OCI-LY3 (cell line): ENCODE measurements at regions not wholly inside any gene's neighbourhood (a gene's known extent, or its start where the extent isn't known, plus 50 kb on each side); places are given as distances from the start of the nearest gene placed in this dataset.

Experiments
- H2AFZ ChIP-seq: fragments of 200-600, 300-600 bp; shearing (Covaris generic); 2 replicates; pipeline ENCODE4 v1.6.0; 2014; ENCODE audit warnings: antibody characterized with exemption, low read depth, low read length
- H3K27ac ChIP-seq: fragments of 200-600, 300-600 bp; sonication (generic); 2 replicates; pipeline ENCODE4 v1.5.1; 2014; ENCODE audit warnings: mild to moderate bottlenecking, low read length, moderate library complexity, mixed read lengths
- H3K27me3 ChIP-seq: fragments of 200-600, 300-600 bp; sonication (generic); 2 replicates; pipeline ENCODE4 v1.6.1; 2014; ENCODE audit warnings: low read depth, low read length, mixed read lengths
- H3K36me3 ChIP-seq: fragments of 200-600, 300-600 bp; sonication (generic); replicated peaks from 2 replicates; pipeline ENCODE3; 2014; ENCODE audit warnings: low read depth, low read length, mixed read lengths
- H3K4me1 ChIP-seq: fragments of 300-600, 200-600 bp; sonication (generic); 2 replicates; pipeline ENCODE4 v1.6.1; 2014; ENCODE audit warnings: low read length, mixed read lengths
- H3K4me2 ChIP-seq: fragments of 200-600, 300-600 bp; sonication (generic); 2 replicates; pipeline ENCODE4 v1.6.1; 2014; ENCODE audit warnings: low read length, mixed read lengths
- H3K4me3 ChIP-seq: fragments of 300-600, 200-600 bp; sonication (generic); 2 replicates; pipeline ENCODE4 v1.5.1; 2014; ENCODE audit warnings: antibody characterized with exemption, mild to moderate bottlenecking, low read length, moderate library complexity
- H3K79me2 ChIP-seq: fragments of 300-600, 200-600 bp; shearing (Covaris generic); 2 replicates; pipeline ENCODE4 v1.6.1; 2014; ENCODE audit warnings: mild to moderate bottlenecking, low read length, mixed read lengths
- H3K9ac ChIP-seq: fragments of 300-600, 200-600 bp; shearing (Covaris generic); 2 replicates; pipeline ENCODE4 v1.6.0; 2014; ENCODE audit warnings: mild to moderate bottlenecking, low read length, moderate library complexity
- H3K9me3 ChIP-seq: fragments of 200-600, 300-600 bp; shearing (Covaris generic); 2 replicates; pipeline ENCODE4 v1.6.1; 2014; ENCODE audit warnings: low read length, mixed read lengths; ENCODE audit not compliant: insufficient read depth
- H4K20me1 ChIP-seq: fragments of 200-600, 300-600 bp; sonication (generic); 2 replicates; pipeline ENCODE4 v1.6.1; 2016; ENCODE audit warnings: low read length, mixed read lengths; ENCODE audit not compliant: insufficient read depth
- EZH2phosphoT487 ChIP-seq: fragments of 200-600 bp; shearing (Covaris generic); IDR thresholded peaks from 2 replicates; pipeline ENCODE4 v1.6.1; 2018; ENCODE audit warnings: antibody characterized with exemption, mixed run types, low read depth
- TF ChIP-seq, protein P1 (sequence below): fragments of 200-600, 300-600 bp; sonication (generic); IDR thresholded peaks from 2 replicates; pipeline ENCODE4 v1.5.1; 2014; ENCODE audit warnings: antibody characterized with exemption, low read length, low read depth

DNA sequence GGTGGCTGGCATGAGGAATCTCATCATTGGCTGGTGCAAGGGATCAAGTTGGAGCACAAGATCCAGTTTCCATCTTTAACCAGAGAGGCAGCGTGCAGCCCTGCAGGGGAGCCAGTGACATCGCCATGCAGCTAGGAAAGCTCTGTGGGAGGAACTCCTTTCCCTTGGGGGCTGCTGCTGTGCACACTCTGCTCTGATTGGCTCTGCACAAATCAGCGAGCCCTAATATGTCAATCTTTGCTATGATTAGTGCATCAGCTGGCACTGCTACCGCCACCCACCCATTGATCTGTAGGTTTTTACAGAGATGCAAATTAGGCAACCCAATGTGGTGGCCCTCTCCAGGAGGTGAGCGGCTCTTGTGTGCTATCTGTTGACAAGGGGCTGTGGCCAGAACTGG is 262.6 kb downstream of the PCNX1 start:
- H3K9ac ChIP-seq, result no peak overlapping the region
- H3K4me2 ChIP-seq, result no peak overlapping the region
- TF ChIP-seq, protein P1, sequence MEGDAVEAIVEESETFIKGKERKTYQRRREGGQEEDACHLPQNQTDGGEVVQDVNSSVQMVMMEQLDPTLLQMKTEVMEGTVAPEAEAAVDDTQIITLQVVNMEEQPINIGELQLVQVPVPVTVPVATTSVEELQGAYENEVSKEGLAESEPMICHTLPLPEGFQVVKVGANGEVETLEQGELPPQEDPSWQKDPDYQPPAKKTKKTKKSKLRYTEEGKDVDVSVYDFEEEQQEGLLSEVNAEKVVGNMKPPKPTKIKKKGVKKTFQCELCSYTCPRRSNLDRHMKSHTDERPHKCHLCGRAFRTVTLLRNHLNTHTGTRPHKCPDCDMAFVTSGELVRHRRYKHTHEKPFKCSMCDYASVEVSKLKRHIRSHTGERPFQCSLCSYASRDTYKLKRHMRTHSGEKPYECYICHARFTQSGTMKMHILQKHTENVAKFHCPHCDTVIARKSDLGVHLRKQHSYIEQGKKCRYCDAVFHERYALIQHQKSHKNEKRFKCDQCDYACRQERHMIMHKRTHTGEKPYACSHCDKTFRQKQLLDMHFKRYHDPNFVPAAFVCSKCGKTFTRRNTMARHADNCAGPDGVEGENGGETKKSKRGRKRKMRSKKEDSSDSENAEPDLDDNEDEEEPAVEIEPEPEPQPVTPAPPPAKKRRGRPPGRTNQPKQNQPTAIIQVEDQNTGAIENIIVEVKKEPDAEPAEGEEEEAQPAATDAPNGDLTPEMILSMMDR, result no peak
- TF ChIP-seq EZH2phosphoT487, result no peak
- H3K36me3 ChIP-seq, result no peaks in the 10 kb centered on the region
- no peak overlapping the region for H3K4me3 ChIP-seq
- H3K4me1 ChIP-seq, result no peaks in the 10 kb centered on the region
- no peaks in the 10 kb centered on the region for H3K79me2 ChIP-seq
- no peaks in the 10 kb centered on the region for H4K20me1 ChIP-seq
- no peak overlapping the region for H3K27ac ChIP-seq
- no peaks in the 10 kb centered on the region for H3K9me3 ChIP-seq
- H2AFZ ChIP-seq, result no peak overlapping the region
- H3K27me3 ChIP-seq, result no peaks in the 10 kb centered on the region

DNA sequence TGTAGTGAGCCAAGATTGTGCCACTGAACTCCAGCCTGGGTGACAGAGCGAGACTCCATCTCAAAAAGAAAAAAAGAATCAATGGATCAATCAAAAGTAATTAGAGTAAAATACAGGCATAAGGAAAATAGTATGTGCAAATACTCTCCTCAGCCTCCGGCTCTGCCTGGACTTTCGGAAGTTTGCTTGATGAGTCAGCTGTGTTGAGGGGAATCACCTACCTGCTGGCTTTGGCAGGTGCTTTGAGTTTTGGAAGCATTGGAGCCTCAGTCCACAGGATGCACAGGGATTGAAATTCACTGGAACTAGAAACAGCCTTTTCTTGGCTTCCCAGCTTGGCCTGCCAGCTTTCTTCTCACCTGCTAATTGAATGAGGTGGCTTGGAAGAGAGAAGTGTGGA is 268.2 kb downstream of the PCNX1 start:
- no peak for TF ChIP-seq EZH2phosphoT487
- TF ChIP-seq, protein P1, result no peak
- H3K36me3 ChIP-seq, result no peaks in the 10 kb centered on the region
- no peak overlapping the region for H3K9ac ChIP-seq
- H3K79me2 ChIP-seq, result no peaks in the 10 kb centered on the region
- H3K9me3 ChIP-seq, result no peaks in the 10 kb centered on the region
- no peaks in the 10 kb centered on the region for H3K27me3 ChIP-seq
- H3K4me1 ChIP-seq, result 0 out of 2 replicates have a peak, but pooled peaks cover 3% of the 10 kb centered on the region
- H3K27ac ChIP-seq, result no peak overlapping the region
- no peaks in the 10 kb centered on the region for H4K20me1 ChIP-seq
- H3K4me2 ChIP-seq, result no peak overlapping the region
- H2AFZ ChIP-seq, result no peak overlapping the region
- no peak overlapping the region for H3K4me3 ChIP-seq

DNA sequence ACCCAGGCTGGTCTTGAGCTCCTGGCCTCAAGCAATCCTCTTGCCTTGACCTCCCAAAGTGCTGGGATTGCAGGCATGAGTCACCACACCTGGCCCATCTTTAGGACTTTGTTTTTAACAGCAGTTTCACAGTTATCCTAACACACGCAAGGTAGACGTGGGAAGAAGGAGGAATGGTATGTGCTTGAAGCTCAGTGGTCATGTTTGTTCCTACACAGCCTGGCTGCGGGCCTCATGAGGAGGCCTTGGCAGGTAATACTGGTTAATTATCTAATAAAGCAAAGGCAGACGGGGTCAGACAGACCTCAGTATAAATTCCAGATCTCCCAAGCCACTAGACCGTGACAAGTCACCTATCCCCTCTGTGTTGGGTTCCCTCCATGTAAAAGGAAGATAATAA is 271.8 kb downstream of the PCNX1 start:
- Histone ChIP-seq H3K36me3 (no peaks in the 10 kb centered on the region), H3K4me2 (no peak overlapping the region), H3K9ac (no peak overlapping the region), H2AFZ (no peak overlapping the region), H4K20me1 (no peaks in the 10 kb centered on the region), H3K27ac (no peak overlapping the region), H3K27me3 (no peaks in the 10 kb centered on the region), H3K9me3 (no peaks in the 10 kb centered on the region), H3K79me2 (no peaks in the 10 kb centered on the region), H3K4me1 (0 out of 2 replicates have a peak, but pooled peaks cover 3% of the 10 kb centered on the region), H3K4me3 (no peak overlapping the region)
- TF ChIP-seq, protein P1, result no peak
- TF ChIP-seq EZH2phosphoT487, result no peak

DNA sequence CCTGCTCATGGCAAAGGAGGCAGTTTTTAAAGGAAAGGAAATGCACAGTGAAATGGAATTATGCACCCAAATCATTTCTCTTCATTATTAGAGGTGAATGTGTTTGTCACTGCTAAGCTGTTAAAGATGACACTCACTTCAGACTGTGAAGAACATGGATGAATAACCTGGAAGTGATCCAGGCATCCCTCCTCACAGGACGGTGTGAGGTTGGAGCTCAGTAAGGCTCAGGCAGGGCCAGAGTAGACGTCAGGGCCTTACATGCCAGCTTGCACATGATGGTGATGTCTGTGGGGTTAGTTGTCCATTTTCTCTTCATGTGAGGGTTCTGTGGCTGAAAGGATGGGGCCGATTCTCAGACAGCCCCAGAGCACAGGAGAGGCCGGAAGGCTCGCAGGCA is 273.1 kb downstream of the PCNX1 start:
- no peaks in the 10 kb centered on the region for H3K36me3 ChIP-seq

More for the DNA sequence above, 273.1 kb downstream of the PCNX1 start:
- Histone ChIP-seq H3K4me1 (0 out of 2 replicates have a peak, but pooled peaks cover 3% of the 10 kb centered on the region), H3K4me3 (no peak overlapping the region), H4K20me1 (no peaks in the 10 kb centered on the region), H3K9ac (no peak overlapping the region), H2AFZ (no peak overlapping the region), H3K9me3 (no peaks in the 10 kb centered on the region), H3K27me3 (no peaks in the 10 kb centered on the region), H3K4me2 (no peak overlapping the region), H3K27ac (no peak overlapping the region), H3K79me2 (no peaks in the 10 kb centered on the region)
- no peak for TF ChIP-seq EZH2phosphoT487
- TF ChIP-seq, protein P1, result no peak
